ENCODE measurements at regions not wholly inside any gene's neighbourhood (a gene's known extent, or its start where the extent isn't known, plus 50 kb on each side); places are given as distances from the start of the nearest gene placed in this dataset.
"Not testable (repeated sequence)": the region's sequence is repeated elsewhere in the genome, so short reads cannot be mapped to it uniquely, and the experiment has no call there.

- DNase-seq (ENCODE audit: low read depth) = no peak
Observed at GRCh38 chr2:76256458-76257088, 545.9 kb upstream of the GCFC2 start.

GRCh38 chr2:76252704-76253103 is 542.0 kb upstream of the GCFC2 start:
- no peak for DNase-seq (ENCODE audit: low read depth)

- no peak for DNase-seq (ENCODE audit: low read depth)
Observed at GRCh38 chr2:76251342-76251741, 540.6 kb upstream of the GCFC2 start.

- DNase-seq (ENCODE audit: low read depth) = no peak
Observed at GRCh38 chr2:76247006-76247405, 536.3 kb upstream of the GCFC2 start.

GRCh38 chr2:76211991-76212985 is 501.6 kb upstream of the GCFC2 start:
- no peak for DNase-seq (ENCODE audit: low read depth)

GRCh38 chr2:76210551-76210950 is 499.8 kb upstream of the GCFC2 start:
- no peak for DNase-seq (ENCODE audit: low read depth)

- no peak for DNase-seq (ENCODE audit: low read depth)
Observed at GRCh38 chr2:76204048-76204447, 493.3 kb upstream of the GCFC2 start.

- DNase-seq (ENCODE audit: low read depth) = no peak
Observed at GRCh38 chr2:76202866-76203265, 492.2 kb upstream of the GCFC2 start.

GRCh38 chr2:76197842-76198448 is 487.2 kb upstream of the GCFC2 start:
- DNase-seq (ENCODE audit: low read depth) = peak; percentile 22

- no peak for DNase-seq (ENCODE audit: low read depth)
Observed at GRCh38 chr2:76197428-76197827, 486.7 kb upstream of the GCFC2 start.

GRCh38 chr2:76194031-76194775 is 483.5 kb upstream of the GCFC2 start:
- no peak for DNase-seq (ENCODE audit: low read depth)

- no peak for DNase-seq (ENCODE audit: low read depth)
Observed at GRCh38 chr2:76193089-76193488, 482.4 kb upstream of the GCFC2 start.

- DNase-seq (ENCODE audit: low read depth) = no peak
Observed at GRCh38 chr2:76188334-76189008, 477.8 kb upstream of the GCFC2 start.

GRCh38 chr2:76187415-76187814 is 476.7 kb upstream of the GCFC2 start:
- no peak for DNase-seq (ENCODE audit: low read depth)

GRCh38 chr2:76180676-76181075 is 470.0 kb upstream of the GCFC2 start:
- no peak for DNase-seq (ENCODE audit: low read depth)

GRCh38 chr2:76178610-76179009 is 467.9 kb upstream of the GCFC2 start:
- DNase-seq (ENCODE audit: low read depth) = no peak

GRCh38 chr2:76175295-76175694 is 464.6 kb upstream of the GCFC2 start:
- DNase-seq (ENCODE audit: low read depth) = no peak

- DNase-seq (ENCODE audit: low read depth) = no peak
Observed at GRCh38 chr2:76174505-76174904, 463.8 kb upstream of the GCFC2 start.

GRCh38 chr2:76173206-76173605 is 462.5 kb upstream of the GCFC2 start:
- DNase-seq (ENCODE audit: low read depth) = not testable (repeated sequence)

- DNase-seq (ENCODE audit: low read depth) = not testable (repeated sequence)
Observed at GRCh38 chr2:76172154-76172595, 461.5 kb upstream of the GCFC2 start.

GRCh38 chr2:76170856-76171255 is 460.1 kb upstream of the GCFC2 start:
- no peak for DNase-seq (ENCODE audit: low read depth)

GRCh38 chr2:76170009-76170384 is 459.3 kb upstream of the GCFC2 start:
- DNase-seq (ENCODE audit: low read depth) = no peak

All from HS-27A (cell line).